Adrenal gland (tissue), 9 donors: ENCODE measurements at regions not wholly inside any gene's neighbourhood (a gene's known extent, or its start where the extent isn't known, plus 50 kb on each side); places are given as distances from the start of the nearest gene placed in this dataset.
A peak's percentile ranks its signal among the peaks of the same experiment; 100 is the strongest.

Experiments
- DNase-seq, 7 donors: peaks; one replicate each; pipeline ENCODE4 v3.0.0-alpha.2; 2019 to 2020
- H3K27ac ChIP-seq, 5 donors: fragments of 200-600 bp; sonication (generic) in 4 of 5; 1 replicate in 3 of 5; 2 replicates in 2 of 5; pipeline versions ENCODE4 v1.5.1 to v1.8.0; 2016 to 2020; ENCODE audit warnings: mild to moderate bottlenecking in 1 of 5
- H3K27me3 ChIP-seq: fragments of 200-600 bp; 2 replicates; pipeline ENCODE4 v1.8.0; 2021
- H3K36me3 ChIP-seq, 2 donors: fragments of 200-600 bp; replicated peaks in 1 of 2; 1 replicate in 1 of 2; 2 replicates in 1 of 2; pipeline versions ENCODE4 v1.5.1 to v1.8.0; 2018 to 2022
- H3K4me1 ChIP-seq, 2 donors: fragments of 200-600 bp; replicated peaks in 1 of 2; 1 replicate in 1 of 2; 2 replicates in 1 of 2; pipeline versions ENCODE4 v1.5.1 to v1.8.0; 2018 to 2021
- H3K4me3 ChIP-seq, 4 donors: fragments of 200-600 bp; sonication (generic) in 3 of 4; one replicate each; pipeline ENCODE4 v1.5.1; 2016 to 2018
- H3K9me3 ChIP-seq, 3 donors: fragments of 200-600 bp; sonication (generic) in 1 of 3; replicated peaks in 1 of 3; 1 replicate in 2 of 3; 2 replicates in 1 of 3; pipeline versions ENCODE4 v1.5.1 to v1.8.0; 2016 to 2021
- POLR2A ChIP-seq, 2 donors: fragments of 450-650 bp; IDR thresholded peaks; one replicate each; pipeline ENCODE4 v1.6.1; 2017; ENCODE audit warnings: antibody characterized with exemption in 2 of 2, mild to moderate bottlenecking in 2 of 2, moderate library complexity in 1 of 2
- WGBS, 4 donors: extraction: QIAGEN DNeasy Blood & Tissue Kit in 2 of 4; methylation state at CpG; one replicate each; pipeline versions ENCODE4 v1.1.5 to v1.1.7; 2013 to 2017; 5-methylcytosine and 5-hydroxymethylcytosine counted together
- intact Hi-C, 2 donors: fragments of 100-400 bp; cut with DNase I; formaldehyde crosslinking; loops; one replicate each; pipeline versions ENCODE4 v1.14.1 to v1.15.0; 2022 to 2023
- TF ChIP-seq, protein P1 (sequence below), 6 experiments: fragments of 450-650 bp in 4 of 6; fragments of 200-600 bp in 2 of 6; sonication (generic) in 1 of 6; IDR thresholded peaks; 1 replicate in 5 of 6; 2 replicates in 1 of 6; pipeline versions ENCODE4 v1.5.1 to v1.8.0; 2016 to 2021; ENCODE audit warnings: antibody characterized with exemption in 6 of 6, mild to moderate bottlenecking in 2 of 6, moderate library complexity in 1 of 6
- donor health status: healthy with polysubstance abuse.
- donor health status: Bipolar disorder and iron deficiency.
- donor health status: DM: yes; HTN: yes; CAD: no.
- donor health status: DM: no; HTN: no; CAD: no.
- donor health status: DM: no; HTN: no; CAD: no.

DNA sequence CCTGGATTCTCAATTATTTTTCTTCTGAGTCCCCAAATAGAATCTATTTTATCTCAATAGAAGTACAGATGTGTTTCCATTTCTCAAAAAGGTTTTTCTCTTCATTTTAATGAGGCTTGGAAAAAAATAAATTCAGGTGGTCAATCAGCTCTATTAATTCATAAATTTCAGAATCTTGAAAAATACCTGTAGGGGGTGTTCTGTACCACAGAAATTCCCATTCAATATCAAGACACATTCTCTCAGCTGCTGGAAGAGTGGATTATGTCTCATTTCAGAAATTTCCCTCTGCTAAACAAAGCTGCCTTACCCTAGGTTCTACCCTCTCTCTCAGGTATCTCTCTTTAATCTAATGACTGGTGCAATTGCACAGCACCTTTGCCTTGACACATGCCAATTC is 1121.2 kb downstream of the SI start:
- H3K4me1 ChIP-seq = no peaks in the 10 kb centered on the region
- intact Hi-C loops = no loop called here
- TF ChIP-seq, protein P1, sequence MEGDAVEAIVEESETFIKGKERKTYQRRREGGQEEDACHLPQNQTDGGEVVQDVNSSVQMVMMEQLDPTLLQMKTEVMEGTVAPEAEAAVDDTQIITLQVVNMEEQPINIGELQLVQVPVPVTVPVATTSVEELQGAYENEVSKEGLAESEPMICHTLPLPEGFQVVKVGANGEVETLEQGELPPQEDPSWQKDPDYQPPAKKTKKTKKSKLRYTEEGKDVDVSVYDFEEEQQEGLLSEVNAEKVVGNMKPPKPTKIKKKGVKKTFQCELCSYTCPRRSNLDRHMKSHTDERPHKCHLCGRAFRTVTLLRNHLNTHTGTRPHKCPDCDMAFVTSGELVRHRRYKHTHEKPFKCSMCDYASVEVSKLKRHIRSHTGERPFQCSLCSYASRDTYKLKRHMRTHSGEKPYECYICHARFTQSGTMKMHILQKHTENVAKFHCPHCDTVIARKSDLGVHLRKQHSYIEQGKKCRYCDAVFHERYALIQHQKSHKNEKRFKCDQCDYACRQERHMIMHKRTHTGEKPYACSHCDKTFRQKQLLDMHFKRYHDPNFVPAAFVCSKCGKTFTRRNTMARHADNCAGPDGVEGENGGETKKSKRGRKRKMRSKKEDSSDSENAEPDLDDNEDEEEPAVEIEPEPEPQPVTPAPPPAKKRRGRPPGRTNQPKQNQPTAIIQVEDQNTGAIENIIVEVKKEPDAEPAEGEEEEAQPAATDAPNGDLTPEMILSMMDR (IDR thresholded peaks at IDR 0.05) = no peak
- TF ChIP-seq POLR2A (IDR thresholded peaks at IDR 0.05) = no peak
- no peak overlapping the region for H3K4me3 ChIP-seq
- H3K27me3 ChIP-seq = no peaks in the 10 kb centered on the region
- H3K27ac ChIP-seq = no peak overlapping the region
- H3K9me3 ChIP-seq = no peaks in the 10 kb centered on the region
- no peaks in the 10 kb centered on the region for H3K36me3 ChIP-seq
- no peak for DNase-seq

DNA sequence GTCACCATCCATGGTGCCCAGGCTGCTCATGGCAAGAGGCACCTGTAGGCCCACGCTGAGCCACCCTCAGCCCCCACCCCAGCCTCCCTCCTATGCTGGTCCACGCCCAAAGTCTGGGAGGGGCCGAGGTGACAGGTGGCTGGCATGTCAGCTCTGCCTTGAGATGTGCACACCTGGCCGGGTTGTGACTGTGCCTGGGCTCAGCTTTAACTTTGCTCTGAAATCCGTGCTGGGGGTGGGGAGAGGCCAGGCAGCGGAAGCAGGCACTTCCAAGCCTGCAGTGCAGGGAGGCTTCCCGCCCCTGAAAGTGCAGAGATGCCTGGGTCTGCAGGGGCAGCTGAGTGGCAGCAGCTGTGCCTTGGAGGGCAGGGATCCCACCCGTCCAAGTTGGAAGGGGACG is 1124.8 kb downstream of the SI start:
- Histone ChIP-seq H3K27me3 (no peaks in the 10 kb centered on the region), H3K4me1 (no peaks in the 10 kb centered on the region), H3K36me3 (no peaks in the 10 kb centered on the region), H3K4me3 (no peak overlapping the region), H3K27ac (no peak overlapping the region), H3K9me3 (no peaks in the 10 kb centered on the region)
- intact Hi-C loops = no loop called here
- DNase-seq = no peak
- 55 to 58% (median 58%) methylated on average over 6 to 9 of the region's 9 CpGs; no CpG with 5 or more reads in 1 of the 4 donors for WGBS, 4 donors
- TF ChIP-seq, protein P1 (IDR thresholded peaks at IDR 0.05) = no peak

- no peak for DNase-seq
- H3K27ac ChIP-seq = no peak overlapping the region
- no peaks in the 10 kb centered on the region for H3K27me3 ChIP-seq
- no peaks in the 10 kb centered on the region for H3K4me1 ChIP-seq
- intact Hi-C loops = no loop called here
- H3K9me3 ChIP-seq = no peaks in the 10 kb centered on the region
- H3K4me3 ChIP-seq = no peak overlapping the region
- WGBS, 4 donors = 60 to 87% (median 76%) methylated on average over 1 to 3 of the region's 3 CpGs; no CpG with 5 or more reads in 1 of the 4 donors
- TF ChIP-seq POLR2A (IDR thresholded peaks at IDR 0.05) = no peak
- TF ChIP-seq, protein P1 (IDR thresholded peaks at IDR 0.05) = no peak
- no peaks in the 10 kb centered on the region for H3K36me3 ChIP-seq
Measured at GRCh38 chr3:163952499-163952898, 1125.8 kb downstream of the SI start.

DNA sequence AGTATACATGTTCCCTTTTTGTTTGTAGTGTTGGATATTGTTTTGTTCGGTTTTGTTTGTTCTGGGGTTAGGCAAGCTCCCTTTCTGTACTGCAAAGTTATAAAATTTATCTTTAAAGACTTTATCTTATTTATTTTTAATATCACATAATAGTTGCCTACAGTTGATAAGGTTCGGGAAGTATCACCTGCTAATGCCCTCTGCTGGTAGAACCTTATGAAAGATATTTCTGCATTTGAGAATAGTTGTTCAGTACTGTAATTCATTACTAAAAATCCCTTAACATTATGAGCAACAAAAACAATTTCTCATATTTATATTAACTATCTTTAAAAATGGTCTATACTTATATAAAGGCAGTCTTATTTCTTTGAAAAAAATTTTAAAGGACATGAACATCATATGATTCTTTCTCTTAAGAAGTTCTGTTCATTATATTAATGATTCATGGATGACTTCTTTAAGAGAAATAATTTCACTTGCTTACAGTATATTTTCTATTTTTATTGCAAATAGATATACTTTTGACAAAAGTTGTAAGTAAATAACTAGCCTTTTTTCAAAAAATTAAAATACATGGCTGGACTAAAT is 1126.8 kb downstream of the SI start:
- intact Hi-C loops = no loop called here
- no peak for DNase-seq
- Histone ChIP-seq H3K4me1 (no peaks in the 10 kb centered on the region), H3K36me3 (no peaks in the 10 kb centered on the region), H3K27me3 (no peaks in the 10 kb centered on the region), H3K4me3 (no peak overlapping the region), H3K27ac (no peak overlapping the region), H3K9me3 (no peaks in the 10 kb centered on the region)
- WGBS, 4 donors = 14 to 29% (median 22%) methylated on average over 2 of the region's 2 CpGs
- TF ChIP-seq, protein P1 (IDR thresholded peaks at IDR 0.05) = peak in 1 of 6 experiments; percentile 19
- no peak for TF ChIP-seq POLR2A (IDR thresholded peaks at IDR 0.05)
